Panc1 (cell line): ENCODE measurements at regions not wholly inside any gene's neighbourhood (a gene's known extent, or its start where the extent isn't known, plus 50 kb on each side); places are given as distances from the start of the nearest gene placed in this dataset.
"Not testable (repeated sequence)": the region's sequence is repeated elsewhere in the genome, so short reads cannot be mapped to it uniquely, and the experiment has no call there.

Experiments used
- ATAC-seq: fragments of 200-7000 bp; cut with Tn5 transposase; 2 replicates; pipeline ENCODE4 v1.9.1; 2020; ENCODE audit warnings: mild to moderate bottlenecking, moderate library complexity
- BruUV-seq: library from RNA; stranded (reverse); fragments of 400-500 nt; replicated peaks from 2 replicates; lab custom pipeline; 2021; lab: Mats Ljungman, UMichigan
- CTCF ChIA-PET: fragments of 300-600 bp; sonication (Branson Sonifier 250); formaldehyde crosslinking; loops from one replicate; lab custom pipeline; 2022; ENCODE audit warnings: antibody characterized with exemption; lab: Charles Lee
- POLR2A ChIA-PET: fragments of 300-600 bp; sonication (Branson Sonifier 250); formaldehyde crosslinking; loops from one replicate; lab custom pipeline; 2022; ENCODE audit warnings: antibody characterized with exemption; lab: Charles Lee
- DNase-seq: peaks from one replicate; pipeline ENCODE4 v3.0.0-alpha.2; 2010; ENCODE audit warnings: low read depth, low spot score
- H3K27ac ChIP-seq: 2 replicates; pipeline ENCODE4 v1.5.1; 2011; ENCODE audit warnings: mild to moderate bottlenecking, low read length, inconsistent platforms
- H3K27me3 ChIP-seq: fragments of 200-500 bp; sonication (Bioruptor generic); 2 replicates; pipeline ENCODE4 v1.6.0; 2014; ENCODE audit warnings: low read length, inconsistent platforms; ENCODE audit not compliant: control insufficient read depth, insufficient read depth
- H3K36me3 ChIP-seq: fragments of 200-500 bp; sonication (Bioruptor generic); 2 replicates; pipeline ENCODE4 v1.5.1; 2014; ENCODE audit warnings: inconsistent platforms, mild to moderate bottlenecking, low read length, moderate library complexity; ENCODE audit not compliant: control insufficient read depth, insufficient read depth
- H3K4me1 ChIP-seq: 2 replicates; pipeline ENCODE4 v1.5.1; 2011; ENCODE audit warnings: inconsistent platforms, mild to moderate bottlenecking, low read length, moderate library complexity; ENCODE audit not compliant: control insufficient read depth, insufficient read depth
- H3K4me3 ChIP-seq, 2 experiments: 2 replicates each; pipeline ENCODE4 v1.5.1; 2011 to 2012; ENCODE audit warnings: low read depth in 2 of 2, low read length in 2 of 2, mild to moderate bottlenecking in 2 of 2, inconsistent platforms in 1 of 2, moderate library complexity in 1 of 2
- H3K9me3 ChIP-seq: fragments of 200-500 bp; sonication (Bioruptor generic); 2 replicates; pipeline ENCODE4 v1.5.1; 2014; ENCODE audit warnings: low read depth, mild to moderate bottlenecking, inconsistent platforms, low read length, moderate library complexity; ENCODE audit not compliant: control insufficient read depth, insufficient read depth
- in situ Hi-C: cut with HindIII; loops from 2 replicates; pipeline ENCODE4 v1.10.0; 2016; ENCODE audit warnings: low sequenced_read_pairs, low pct_unique_long_range_greater_than_20kb
- intact Hi-C: fragments of 100-400 bp; cut with micrococcal nuclease; formaldehyde crosslinking; loops from one replicate; pipeline ENCODE4 v1.10.0; 2022; ENCODE audit not compliant: unreplicated experiment
- TF ChIP-seq, protein P1 (sequence below): fragments of 450-650 bp; IDR thresholded peaks from 2 replicates; pipeline ENCODE4 v1.5.1; 2017; ENCODE audit warnings: mild to moderate bottlenecking

DNA sequence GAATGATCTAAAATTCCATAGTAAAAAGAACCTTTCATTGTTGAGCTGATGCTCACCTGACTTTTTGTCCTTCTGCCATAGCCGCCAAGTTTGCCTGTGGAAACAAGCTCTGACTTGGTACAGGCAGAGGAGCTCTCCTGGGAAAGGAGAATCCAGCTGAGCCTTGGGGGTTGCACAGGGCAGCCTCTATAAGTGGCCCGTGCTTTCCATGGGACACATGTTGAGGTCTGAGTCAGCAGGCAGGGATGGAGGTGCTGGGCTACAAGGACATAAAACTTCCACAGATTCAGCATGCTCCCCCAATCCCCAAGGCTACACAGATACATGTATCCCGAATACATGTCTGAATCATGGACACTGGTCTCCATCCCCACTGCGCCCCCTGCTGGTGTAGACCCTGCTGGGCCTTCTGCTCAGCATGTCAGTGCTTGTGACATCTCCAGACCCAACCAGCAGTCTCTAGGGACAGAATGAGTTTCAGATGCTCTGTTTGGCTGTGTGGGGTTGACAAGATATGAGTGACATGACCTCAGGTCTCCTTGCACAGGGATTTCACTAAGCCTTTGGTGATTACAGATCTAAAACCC lies 551.7 kb downstream of the RPIA start:
- TF ChIP-seq, protein P1, sequence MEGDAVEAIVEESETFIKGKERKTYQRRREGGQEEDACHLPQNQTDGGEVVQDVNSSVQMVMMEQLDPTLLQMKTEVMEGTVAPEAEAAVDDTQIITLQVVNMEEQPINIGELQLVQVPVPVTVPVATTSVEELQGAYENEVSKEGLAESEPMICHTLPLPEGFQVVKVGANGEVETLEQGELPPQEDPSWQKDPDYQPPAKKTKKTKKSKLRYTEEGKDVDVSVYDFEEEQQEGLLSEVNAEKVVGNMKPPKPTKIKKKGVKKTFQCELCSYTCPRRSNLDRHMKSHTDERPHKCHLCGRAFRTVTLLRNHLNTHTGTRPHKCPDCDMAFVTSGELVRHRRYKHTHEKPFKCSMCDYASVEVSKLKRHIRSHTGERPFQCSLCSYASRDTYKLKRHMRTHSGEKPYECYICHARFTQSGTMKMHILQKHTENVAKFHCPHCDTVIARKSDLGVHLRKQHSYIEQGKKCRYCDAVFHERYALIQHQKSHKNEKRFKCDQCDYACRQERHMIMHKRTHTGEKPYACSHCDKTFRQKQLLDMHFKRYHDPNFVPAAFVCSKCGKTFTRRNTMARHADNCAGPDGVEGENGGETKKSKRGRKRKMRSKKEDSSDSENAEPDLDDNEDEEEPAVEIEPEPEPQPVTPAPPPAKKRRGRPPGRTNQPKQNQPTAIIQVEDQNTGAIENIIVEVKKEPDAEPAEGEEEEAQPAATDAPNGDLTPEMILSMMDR, result peak; percentile 59
- BruUV-seq, H3K27ac ChIP-seq, intact Hi-C loops, H3K36me3 ChIP-seq, H3K27me3 ChIP-seq, H3K4me3 ChIP-seq, CTCF ChIA-PET, H3K9me3 ChIP-seq, POLR2A ChIA-PET, in situ Hi-C loops, DNase-seq, H3K4me1 ChIP-seq: not testable (repeated sequence)
- 0 out of 2 replicates have a peak, but pooled peaks have one; percentile 65 for ATAC-seq

DNA sequence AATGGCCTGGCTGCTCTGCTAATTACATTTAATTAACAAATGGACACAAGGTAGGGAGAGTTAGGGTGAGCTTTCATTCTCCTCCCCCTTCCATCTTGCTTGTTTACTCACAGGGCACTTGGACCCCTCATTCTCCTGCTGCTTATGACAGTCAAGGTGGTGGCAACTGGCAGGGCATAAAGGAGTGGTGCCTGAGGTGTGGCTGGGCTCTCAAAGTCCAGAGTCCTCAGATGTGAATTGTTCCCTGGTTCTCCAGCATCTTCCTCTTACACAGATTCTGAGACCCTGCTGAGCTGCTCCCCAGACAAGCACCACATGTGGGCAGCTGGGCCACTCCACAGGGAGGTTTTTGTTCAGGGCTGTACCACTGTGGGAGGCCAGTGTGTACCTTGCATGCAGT lies 552.9 kb downstream of the RPIA start:
- CTCF ChIA-PET, POLR2A ChIA-PET, intact Hi-C loops, in situ Hi-C loops, H3K27ac ChIP-seq, H3K36me3 ChIP-seq, ATAC-seq, H3K27me3 ChIP-seq, BruUV-seq, H3K4me3 ChIP-seq, H3K4me1 ChIP-seq, DNase-seq, H3K9me3 ChIP-seq: not testable (repeated sequence)

DNA sequence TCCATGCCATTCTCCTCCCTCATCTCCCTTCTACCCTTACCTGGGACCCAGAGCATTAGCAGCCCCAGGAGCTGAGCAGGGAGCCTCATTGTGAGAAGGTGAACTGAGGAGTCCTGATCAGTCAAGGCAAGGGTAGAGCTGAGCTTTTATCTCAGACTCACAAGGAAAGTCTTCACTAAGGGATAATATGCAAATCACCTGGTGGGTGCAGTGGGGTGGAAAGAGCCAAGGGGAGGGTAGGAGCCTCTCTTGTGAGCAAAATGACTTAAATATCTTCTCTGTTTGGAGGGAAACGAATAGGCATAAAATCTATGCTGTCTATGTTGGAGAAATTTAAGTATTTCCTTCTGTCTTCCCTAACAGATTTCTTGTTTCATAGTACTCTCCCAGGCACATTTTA lies 554.0 kb downstream of the RPIA start:
- POLR2A ChIA-PET, BruUV-seq, H3K27me3 ChIP-seq, H3K9me3 ChIP-seq, CTCF ChIA-PET, intact Hi-C loops, H3K36me3 ChIP-seq, H3K27ac ChIP-seq, DNase-seq, H3K4me1 ChIP-seq, in situ Hi-C loops, H3K4me3 ChIP-seq, ATAC-seq: not testable (repeated sequence)

DNA sequence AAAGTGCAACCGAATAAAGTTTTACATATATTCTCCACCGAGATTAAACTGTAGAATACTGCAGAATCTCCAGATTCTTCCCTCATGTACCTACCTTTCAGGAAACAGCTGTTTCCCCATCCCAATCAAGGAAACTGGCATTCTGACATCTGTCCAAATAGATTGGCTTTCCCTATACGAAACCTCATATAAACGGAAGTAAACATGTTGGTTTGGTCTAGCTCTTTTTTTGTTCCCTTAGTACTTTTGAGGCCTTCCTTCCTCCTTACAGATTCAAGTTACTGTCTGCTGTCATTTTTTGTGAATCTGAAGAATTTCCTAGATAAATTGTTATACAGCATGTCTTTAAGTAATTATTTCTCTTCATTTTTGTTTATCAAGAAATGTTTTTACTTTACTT lies 554.6 kb downstream of the RPIA start:
- POLR2A ChIA-PET, DNase-seq, H3K9me3 ChIP-seq, CTCF ChIA-PET, intact Hi-C loops, H3K4me3 ChIP-seq, H3K4me1 ChIP-seq, H3K36me3 ChIP-seq, BruUV-seq, ATAC-seq, H3K27me3 ChIP-seq, H3K27ac ChIP-seq, in situ Hi-C loops: not testable (repeated sequence)

DNA sequence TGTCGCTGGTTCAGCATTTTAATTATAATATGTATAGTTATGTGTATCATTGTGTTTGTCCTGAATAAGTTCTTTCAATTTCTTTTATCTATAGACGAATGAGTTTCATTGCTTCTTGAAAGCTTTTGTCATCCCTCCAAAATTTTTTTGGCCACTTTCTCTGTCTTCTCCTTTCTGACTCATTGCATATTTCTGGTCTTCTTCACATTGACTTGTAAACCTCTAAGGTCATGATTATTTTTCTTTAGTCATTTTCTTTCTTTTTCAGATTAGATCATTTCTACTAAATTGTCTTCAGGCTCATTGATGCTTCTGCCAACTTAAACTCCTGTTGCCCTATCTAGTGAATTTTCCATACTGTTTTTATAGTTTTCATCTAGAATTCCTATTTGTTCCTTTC lies 555.1 kb downstream of the RPIA start:
- ATAC-seq, H3K4me3 ChIP-seq, intact Hi-C loops, CTCF ChIA-PET, in situ Hi-C loops, DNase-seq, H3K36me3 ChIP-seq, H3K4me1 ChIP-seq, POLR2A ChIA-PET, H3K27ac ChIP-seq, H3K27me3 ChIP-seq, H3K9me3 ChIP-seq, BruUV-seq: not testable (repeated sequence)

DNA sequence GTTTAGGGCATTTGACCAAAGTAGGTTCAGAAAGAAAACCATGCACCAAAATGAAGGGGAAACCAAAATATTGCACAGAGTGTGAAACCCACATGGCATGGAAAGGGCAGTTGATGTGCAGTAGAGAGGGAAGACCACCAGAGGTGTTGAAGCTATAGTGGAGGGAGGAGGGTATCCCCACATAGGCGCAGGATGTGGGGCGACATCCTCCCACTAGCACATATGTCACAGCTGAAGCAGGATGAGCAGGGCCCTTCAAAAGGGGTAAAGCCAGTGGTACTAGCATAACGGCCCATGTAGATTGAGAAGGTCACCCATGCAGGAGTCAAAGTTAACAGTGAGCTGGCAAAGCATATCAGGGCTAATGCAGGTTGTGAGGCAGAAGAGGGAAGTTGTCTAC lies 563.5 kb downstream of the RPIA start:
- H3K4me3 ChIP-seq, ATAC-seq, CTCF ChIA-PET, H3K9me3 ChIP-seq, H3K36me3 ChIP-seq, POLR2A ChIA-PET, in situ Hi-C loops, H3K27ac ChIP-seq, intact Hi-C loops, H3K27me3 ChIP-seq, H3K4me1 ChIP-seq, DNase-seq, BruUV-seq: not testable (repeated sequence)

DNA sequence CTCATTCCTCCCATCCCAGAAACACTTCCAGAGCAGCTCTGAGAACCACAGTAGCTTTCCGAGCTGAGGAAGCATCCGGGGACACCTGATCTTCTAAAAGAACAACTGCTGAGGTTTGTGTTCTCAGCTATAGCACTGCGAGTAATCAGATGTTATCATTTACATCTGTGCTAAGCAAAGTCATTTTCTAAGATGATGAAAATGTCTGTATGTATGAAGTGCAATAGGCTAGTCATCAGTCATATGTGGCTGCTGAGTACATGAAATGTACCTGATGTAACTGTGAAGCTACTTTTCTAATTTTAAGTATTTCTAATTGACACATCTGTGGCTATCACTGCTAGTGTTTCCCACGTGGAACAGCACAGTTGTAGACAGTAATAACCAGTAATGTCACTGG lies 582.0 kb downstream of the RPIA start:
- intact Hi-C loops, ATAC-seq, CTCF ChIA-PET, in situ Hi-C loops, DNase-seq, H3K27ac ChIP-seq, BruUV-seq, H3K4me1 ChIP-seq, H3K27me3 ChIP-seq, H3K9me3 ChIP-seq, H3K36me3 ChIP-seq, H3K4me3 ChIP-seq, POLR2A ChIA-PET: not testable (repeated sequence)
